Smooth muscle cell (in vitro differentiated cells): ENCODE measurements at regions not wholly inside any gene's neighbourhood (a gene's known extent, or its start where the extent isn't known, plus 50 kb on each side); places are given as distances from the start of the nearest gene placed in this dataset.

Experiments used
- DNase-seq: peaks from one replicate; lab custom pipeline; 2025; ENCODE audit not compliant: unreplicated experiment; lab: John Stamatoyannopoulos, UW
- H2AFZ ChIP-seq: fragments of 200-600 bp; sonication (generic); 2 replicates; pipeline ENCODE4 v1.6.0; 2016; ENCODE audit warnings: antibody characterized with exemption, low read depth, mild to moderate bottlenecking
- H3F3A ChIP-seq: fragments of 200-600 bp; sonication (generic); 2 replicates; pipeline ENCODE4 v1.6.0; 2017; ENCODE audit warnings: antibody characterized with exemption, low read depth
- H3K27ac ChIP-seq: fragments of 200-600 bp; sonication (generic); 2 replicates; pipeline ENCODE4 v1.5.1; 2016; ENCODE audit warnings: low read depth, mild to moderate bottlenecking
- H3K27me3 ChIP-seq: fragments of 200-600 bp; sonication (generic); 2 replicates; pipeline ENCODE4 v1.6.1; 2016; ENCODE audit warnings: low read depth, mild to moderate bottlenecking
- H3K36me3 ChIP-seq: fragments of 200-600 bp; sonication (generic); 2 replicates; pipeline ENCODE4 v1.5.1; 2016; ENCODE audit warnings: low read depth
- H3K4me1 ChIP-seq: fragments of 200-600 bp; sonication (generic); 2 replicates; pipeline ENCODE4 v1.5.1; 2016; ENCODE audit warnings: low read depth
- H3K4me2 ChIP-seq: fragments of 200-600 bp; sonication (generic); 2 replicates; pipeline ENCODE4 v1.6.0; 2016; ENCODE audit warnings: mild to moderate bottlenecking
- H3K4me3 ChIP-seq: fragments of 200-600 bp; sonication (generic); 2 replicates; pipeline ENCODE4 v1.5.1; 2016; ENCODE audit warnings: mild to moderate bottlenecking
- H3K79me2 ChIP-seq: fragments of 200-600 bp; sonication (generic); 2 replicates; pipeline ENCODE4 v1.6.0; 2016; ENCODE audit warnings: low read depth, mild to moderate bottlenecking
- H3K9ac ChIP-seq: fragments of 200-600 bp; sonication (generic); 2 replicates; pipeline ENCODE4 v1.6.0; 2016; ENCODE audit warnings: low read depth
- H3K9me3 ChIP-seq: fragments of 200-600 bp; sonication (generic); replicated peaks from 2 replicates; pipeline ENCODE4 v1.5.1; 2016; ENCODE audit warnings: low read depth
- H4K20me1 ChIP-seq: fragments of 200-600 bp; sonication (generic); 2 replicates; pipeline ENCODE4 v1.6.0; 2016; ENCODE audit warnings: low read depth
- WGBS: methylation state at CpG from one replicate; pipeline ENCODE4 v1.1.7; 2016; ENCODE audit warnings: low lambda C conversion rate; 5-methylcytosine and 5-hydroxymethylcytosine counted together
- TF ChIP-seq, protein P1 (sequence below): fragments of 200-600 bp; sonication (generic); IDR thresholded peaks from 2 replicates; pipeline ENCODE4 v1.5.1; 2017; ENCODE audit warnings: borderline replicate concordance, mild to moderate bottlenecking, antibody characterized with exemption; ENCODE audit not compliant: insufficient read depth, poor library complexity, severe bottlenecking

DNA sequence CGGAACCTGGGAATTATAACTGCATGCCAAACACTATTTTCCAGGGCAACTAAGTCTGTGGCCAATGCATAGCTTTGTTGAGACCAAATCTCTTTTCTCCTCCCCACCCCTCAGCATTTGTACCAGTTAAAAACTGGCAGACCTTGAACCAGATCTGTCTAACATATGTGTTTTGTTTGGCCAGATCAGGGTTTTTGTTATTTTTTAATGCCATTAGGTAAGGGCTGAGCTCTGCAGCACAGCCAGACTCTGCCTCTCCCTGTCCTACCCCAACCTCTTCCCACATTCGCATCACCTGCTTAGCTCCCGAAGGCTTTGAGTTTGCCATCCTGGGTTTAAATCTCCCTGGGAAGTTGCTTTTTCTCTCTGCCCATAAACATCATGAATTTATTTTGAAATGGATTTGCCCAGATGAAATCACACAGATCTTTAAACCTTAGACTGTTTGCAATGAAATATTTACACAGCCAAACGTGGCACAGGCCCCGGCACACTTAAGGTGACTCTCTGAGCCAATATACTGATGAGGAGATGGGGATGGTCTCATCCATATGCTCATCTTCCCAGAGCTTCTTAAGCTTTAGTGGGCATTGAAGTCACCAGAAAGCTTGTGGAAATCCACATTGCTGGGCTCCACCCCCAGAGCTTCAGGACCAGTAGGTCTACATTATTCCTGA, 54.0 kb upstream of the ALDH1B1 start:
- no peaks in the 10 kb centered on the region for H4K20me1 ChIP-seq
- no peaks in the 10 kb centered on the region for H3F3A ChIP-seq
- no peaks in the 10 kb centered on the region for H3K9me3 ChIP-seq
- H3K4me2 ChIP-seq, result no peak overlapping the region
- no peaks in the 10 kb centered on the region for H3K27me3 ChIP-seq
- H3K36me3 ChIP-seq, result no peaks in the 10 kb centered on the region
- H3K4me3 ChIP-seq, result no peak overlapping the region
- TF ChIP-seq, protein P1, sequence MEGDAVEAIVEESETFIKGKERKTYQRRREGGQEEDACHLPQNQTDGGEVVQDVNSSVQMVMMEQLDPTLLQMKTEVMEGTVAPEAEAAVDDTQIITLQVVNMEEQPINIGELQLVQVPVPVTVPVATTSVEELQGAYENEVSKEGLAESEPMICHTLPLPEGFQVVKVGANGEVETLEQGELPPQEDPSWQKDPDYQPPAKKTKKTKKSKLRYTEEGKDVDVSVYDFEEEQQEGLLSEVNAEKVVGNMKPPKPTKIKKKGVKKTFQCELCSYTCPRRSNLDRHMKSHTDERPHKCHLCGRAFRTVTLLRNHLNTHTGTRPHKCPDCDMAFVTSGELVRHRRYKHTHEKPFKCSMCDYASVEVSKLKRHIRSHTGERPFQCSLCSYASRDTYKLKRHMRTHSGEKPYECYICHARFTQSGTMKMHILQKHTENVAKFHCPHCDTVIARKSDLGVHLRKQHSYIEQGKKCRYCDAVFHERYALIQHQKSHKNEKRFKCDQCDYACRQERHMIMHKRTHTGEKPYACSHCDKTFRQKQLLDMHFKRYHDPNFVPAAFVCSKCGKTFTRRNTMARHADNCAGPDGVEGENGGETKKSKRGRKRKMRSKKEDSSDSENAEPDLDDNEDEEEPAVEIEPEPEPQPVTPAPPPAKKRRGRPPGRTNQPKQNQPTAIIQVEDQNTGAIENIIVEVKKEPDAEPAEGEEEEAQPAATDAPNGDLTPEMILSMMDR, result no peak
- H3K79me2 ChIP-seq, result no peaks in the 10 kb centered on the region
- 93% methylated on average over 5 of the region's 5 CpGs for WGBS
- DNase-seq, result no peak
- H3K27ac ChIP-seq, result no peak overlapping the region
- H3K4me1 ChIP-seq, result peaks cover 13% of the 10 kb centered on the region
- H3K9ac ChIP-seq, result no peak overlapping the region
- no peak overlapping the region for H2AFZ ChIP-seq

DNA sequence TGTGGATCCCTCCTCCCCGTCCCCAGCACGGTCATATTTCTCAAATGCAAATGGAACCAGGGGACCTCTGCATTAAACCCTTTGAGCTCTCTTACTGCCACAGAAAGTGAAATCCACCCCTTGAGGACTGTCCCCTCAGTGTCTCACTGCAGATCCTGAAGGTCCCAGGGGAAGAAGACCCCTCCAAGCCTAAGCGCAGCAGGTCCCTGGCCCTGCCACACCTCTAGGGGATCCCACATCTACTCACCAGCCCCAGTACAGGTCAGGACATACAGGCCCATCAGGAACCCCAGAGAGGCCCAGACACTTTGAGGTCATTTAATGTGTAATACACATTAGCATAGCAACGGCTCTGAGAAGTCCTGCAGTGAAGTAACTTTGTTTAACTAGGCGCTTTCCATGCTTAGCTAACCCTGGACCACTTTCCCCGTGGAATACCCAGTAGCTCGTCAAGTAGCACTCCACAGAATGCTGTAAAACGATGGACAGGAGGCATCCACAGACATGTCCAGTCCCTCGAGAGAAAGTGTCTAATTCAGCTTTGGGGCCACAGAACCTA, 54.7 kb upstream of the ALDH1B1 start:
- TF ChIP-seq, protein P1, result no peak
- H3K4me3 ChIP-seq, result no peak overlapping the region
- WGBS, result 89% methylated on average over 9 of the region's 9 CpGs
- H3K79me2 ChIP-seq, result no peaks in the 10 kb centered on the region
- H3K9ac ChIP-seq, result no peak overlapping the region
- H3K4me2 ChIP-seq, result no peak overlapping the region
- H3F3A ChIP-seq, result no peaks in the 10 kb centered on the region
- H3K4me1 ChIP-seq, result peaks cover 13% of the 10 kb centered on the region
- no peaks in the 10 kb centered on the region for H3K27me3 ChIP-seq
- no peak overlapping the region for H2AFZ ChIP-seq
- H4K20me1 ChIP-seq, result no peaks in the 10 kb centered on the region
- H3K9me3 ChIP-seq, result no peaks in the 10 kb centered on the region
- no peaks in the 10 kb centered on the region for H3K36me3 ChIP-seq
- no peak overlapping the region for H3K27ac ChIP-seq
- no peak for DNase-seq

DNA sequence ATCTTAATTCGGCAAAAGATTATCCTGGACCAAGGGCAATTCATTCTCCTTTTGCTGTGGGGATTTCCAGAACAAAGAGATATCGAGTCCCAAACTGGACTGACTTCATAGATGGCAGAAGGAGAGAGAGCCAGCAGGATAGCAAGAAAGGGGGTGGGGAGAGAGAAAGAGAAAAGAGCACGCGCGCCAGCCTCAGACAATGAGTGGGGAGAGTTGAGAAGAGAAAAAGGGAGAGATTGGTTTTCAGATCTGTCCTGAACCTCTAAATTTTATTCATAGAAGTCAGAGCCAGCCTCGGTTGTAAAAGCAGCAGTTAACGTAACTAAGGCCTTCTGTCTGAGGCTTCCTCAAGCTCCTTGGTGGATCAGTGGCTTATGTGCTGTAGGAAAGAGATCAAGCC, 55.3 kb upstream of the ALDH1B1 start:
- H3K36me3 ChIP-seq, result no peaks in the 10 kb centered on the region
- H4K20me1 ChIP-seq, result no peaks in the 10 kb centered on the region
- no peaks in the 10 kb centered on the region for H3K27me3 ChIP-seq
- peaks cover 13% of the 10 kb centered on the region for H3K4me1 ChIP-seq
- no peaks in the 10 kb centered on the region for H3K9me3 ChIP-seq
- H2AFZ ChIP-seq, result no peak overlapping the region
- H3K79me2 ChIP-seq, result no peaks in the 10 kb centered on the region
- TF ChIP-seq, protein P1, result no peak
- no peak overlapping the region for H3K27ac ChIP-seq
- H3K9ac ChIP-seq, result no peak overlapping the region
- no peaks in the 10 kb centered on the region for H3F3A ChIP-seq
- no peak overlapping the region for H3K4me3 ChIP-seq
- whole genome bisulfite sequencing, result 86% methylated on average over 7 of the region's 7 CpGs
- DNase-seq, result no peak
- H3K4me2 ChIP-seq, result no peak overlapping the region

DNA sequence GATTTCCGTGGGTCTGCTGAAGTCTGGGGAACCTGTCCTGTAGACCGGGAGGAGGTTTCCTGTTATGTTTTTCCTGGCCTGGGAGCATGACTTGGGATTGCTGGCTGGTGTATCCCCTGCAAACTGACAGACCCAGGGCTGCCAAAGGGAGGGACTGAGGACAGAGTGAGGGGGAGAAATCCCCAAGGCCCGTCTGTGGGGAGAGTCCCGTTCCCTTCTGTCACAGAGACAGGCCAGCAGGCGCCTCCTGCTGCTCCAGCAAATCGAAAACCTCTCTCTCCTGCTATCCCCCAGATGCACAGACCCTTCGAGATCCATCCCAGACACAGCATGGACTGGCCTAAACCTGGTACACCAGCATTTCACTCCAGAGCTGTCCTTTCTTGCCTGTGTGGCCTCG, 56.2 kb upstream of the ALDH1B1 start:
- H4K20me1 ChIP-seq, result no peaks in the 10 kb centered on the region
- no peak overlapping the region for H3K27ac ChIP-seq
- H3K9me3 ChIP-seq, result no peaks in the 10 kb centered on the region
- H3F3A ChIP-seq, result no peaks in the 10 kb centered on the region
- no peaks in the 10 kb centered on the region for H3K79me2 ChIP-seq
- DNase-seq, result no peak
- TF ChIP-seq, protein P1, result no peak
- no peaks in the 10 kb centered on the region for H3K27me3 ChIP-seq
- H3K4me2 ChIP-seq, result no peak overlapping the region
- WGBS, result 83% methylated on average over 8 of the region's 8 CpGs
- no peak overlapping the region for H2AFZ ChIP-seq
- H3K4me3 ChIP-seq, result no peak overlapping the region
- H3K9ac ChIP-seq, result no peak overlapping the region
- no peaks in the 10 kb centered on the region for H3K36me3 ChIP-seq
- peaks cover 13% of the 10 kb centered on the region for H3K4me1 ChIP-seq
